ENCODE measurements at regions not wholly inside any gene's neighbourhood (a gene's known extent, or its start where the extent isn't known, plus 50 kb on each side); places are given as distances from the start of the nearest gene placed in this dataset.
"Not testable (repeated sequence)": the region's sequence is repeated elsewhere in the genome, so short reads cannot be mapped to it uniquely, and the experiment has no call there.

DNA sequence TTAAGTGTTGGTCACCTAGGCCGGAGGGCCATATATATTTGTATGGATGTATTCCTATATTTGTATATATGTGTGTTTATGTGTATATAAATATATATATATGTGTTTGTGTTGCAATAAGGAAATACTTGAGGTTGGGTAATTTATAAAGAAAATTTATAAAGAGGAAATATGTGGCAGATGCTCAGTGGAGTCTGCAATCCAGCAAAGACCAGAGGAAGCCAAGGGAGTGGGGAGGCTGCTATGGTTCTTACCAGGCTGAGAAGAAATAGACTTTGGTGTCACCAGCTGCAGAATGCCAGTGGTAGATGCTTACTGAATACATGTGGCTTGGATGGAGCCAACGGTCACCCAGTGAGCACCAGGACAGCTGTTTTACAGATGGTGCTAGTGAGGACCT lies 97.4 kb upstream of the ELOVL5 start:
- FAIRE-seq = no peak

DNA sequence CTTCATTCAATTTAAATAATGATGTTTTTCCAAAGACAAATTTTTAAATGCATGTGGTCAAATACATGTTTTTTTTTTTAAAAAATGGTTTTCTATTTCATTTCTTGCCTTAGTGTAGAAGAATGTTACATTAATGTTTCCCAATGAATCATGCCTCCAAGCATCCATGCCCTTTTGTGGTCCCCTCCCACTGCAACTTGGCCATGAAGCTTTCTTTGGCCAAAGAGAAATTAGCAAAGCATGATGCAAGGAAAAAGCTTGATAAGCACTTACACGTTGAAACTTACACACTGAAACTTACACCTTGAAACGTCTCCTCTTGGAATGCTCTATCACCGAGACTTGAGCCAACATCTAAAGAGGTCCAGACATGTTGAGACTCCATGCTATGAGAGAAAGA lies 93.0 kb upstream of the ELOVL5 start:
- no peak for FAIRE-seq

DNA sequence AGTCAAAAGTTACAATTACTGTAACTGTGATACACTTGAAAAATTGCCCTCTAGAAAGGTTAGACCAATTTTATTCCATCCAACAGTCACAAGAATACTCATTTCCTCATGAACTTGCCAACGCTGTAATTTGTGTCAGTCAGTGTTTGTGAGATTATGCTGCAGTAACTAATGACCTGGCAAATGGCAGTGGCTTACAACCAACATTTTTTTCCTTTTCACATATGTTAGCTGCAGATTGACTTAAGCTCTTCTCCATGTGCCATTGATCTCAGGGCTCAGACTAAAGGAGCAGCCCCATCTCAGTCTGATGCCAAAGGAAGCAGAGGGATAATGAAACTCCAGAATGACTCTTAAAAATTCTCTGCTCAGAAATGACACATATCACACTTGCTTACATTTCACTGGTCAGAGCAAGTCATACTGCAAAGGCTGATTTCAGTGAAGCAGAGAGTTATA lies 92.3 kb upstream of the ELOVL5 start:
- FAIRE-seq = no peak

DNA sequence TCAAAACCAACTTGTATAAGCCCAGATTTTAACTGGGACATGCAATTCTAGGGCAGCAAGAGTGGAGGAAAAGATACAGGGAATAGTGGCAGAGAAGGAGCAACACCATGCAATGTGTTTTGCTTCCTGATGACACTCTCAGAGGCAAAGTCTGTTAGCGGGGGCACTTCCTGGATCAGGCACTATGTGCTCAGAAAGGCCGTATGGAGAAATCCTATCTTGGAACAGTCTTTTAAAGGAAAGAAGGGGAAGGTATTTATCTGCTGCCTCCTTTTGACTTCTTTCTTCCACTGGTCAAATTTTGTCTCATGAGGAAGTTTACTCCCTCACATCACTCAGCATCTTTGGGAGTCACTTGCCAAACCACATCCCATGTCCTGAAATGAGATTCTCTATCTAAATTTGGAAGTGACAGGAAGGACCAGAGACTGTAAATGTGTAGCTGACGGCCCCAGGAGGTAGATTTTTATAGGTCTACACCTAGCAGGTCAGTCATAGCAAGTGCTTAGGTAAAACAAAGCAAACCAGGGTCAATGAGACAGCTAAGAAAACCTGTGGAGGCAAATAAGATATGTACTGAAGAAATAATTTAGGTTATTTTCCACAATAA lies 91.7 kb upstream of the ELOVL5 start:
- FAIRE-seq = no peak

DNA sequence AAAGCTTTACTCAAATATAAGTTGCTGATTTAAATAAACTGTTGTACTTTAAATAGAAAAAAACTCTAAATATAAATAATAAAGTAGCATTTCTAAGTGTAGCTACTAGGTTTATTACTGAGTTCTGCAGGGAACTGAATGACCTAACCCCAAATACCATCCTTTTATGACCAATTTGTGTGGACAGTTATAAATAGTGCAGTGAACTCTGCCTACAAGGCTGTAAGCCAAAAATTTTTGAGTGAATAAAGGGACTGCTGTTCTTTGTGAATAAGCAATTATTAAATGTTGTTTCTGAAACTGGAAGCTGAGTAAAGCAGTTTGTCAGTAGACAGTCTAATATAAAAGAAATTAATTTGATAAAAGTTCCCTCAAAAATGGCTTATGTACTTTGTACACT lies 90.8 kb upstream of the ELOVL5 start:
- FAIRE-seq = peak; percentile 95

DNA sequence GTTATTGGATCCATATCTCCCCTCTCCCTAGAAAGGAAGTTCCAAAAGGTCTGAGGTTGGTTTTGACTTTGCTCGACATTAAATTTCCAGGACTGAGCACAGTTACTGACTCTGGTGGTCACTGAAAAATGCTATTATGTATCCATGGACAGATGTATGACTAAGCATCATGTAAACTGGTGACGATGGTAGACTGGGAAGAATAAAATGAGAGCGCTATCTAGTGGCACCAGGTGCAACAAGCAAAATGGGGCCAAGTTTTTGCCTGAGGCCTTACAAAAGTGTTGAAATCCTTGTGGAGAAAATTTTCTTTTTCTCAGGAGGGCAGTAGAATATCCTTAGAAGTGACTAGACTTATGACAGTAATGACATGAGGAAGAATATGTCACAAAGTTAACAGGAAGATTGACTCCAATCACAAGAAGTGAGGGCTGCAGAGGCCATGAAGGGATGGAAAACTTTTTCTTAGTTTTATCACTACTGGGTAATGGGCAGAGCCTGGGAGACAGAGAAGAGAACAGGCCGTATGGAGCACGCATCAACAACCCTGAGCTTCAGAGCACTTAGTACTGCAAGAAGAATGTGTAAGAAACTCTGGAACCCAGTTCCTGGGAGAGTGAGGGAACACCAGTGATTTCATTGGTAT lies 88.9 kb upstream of the ELOVL5 start:
- FAIRE-seq = no peak

DNA sequence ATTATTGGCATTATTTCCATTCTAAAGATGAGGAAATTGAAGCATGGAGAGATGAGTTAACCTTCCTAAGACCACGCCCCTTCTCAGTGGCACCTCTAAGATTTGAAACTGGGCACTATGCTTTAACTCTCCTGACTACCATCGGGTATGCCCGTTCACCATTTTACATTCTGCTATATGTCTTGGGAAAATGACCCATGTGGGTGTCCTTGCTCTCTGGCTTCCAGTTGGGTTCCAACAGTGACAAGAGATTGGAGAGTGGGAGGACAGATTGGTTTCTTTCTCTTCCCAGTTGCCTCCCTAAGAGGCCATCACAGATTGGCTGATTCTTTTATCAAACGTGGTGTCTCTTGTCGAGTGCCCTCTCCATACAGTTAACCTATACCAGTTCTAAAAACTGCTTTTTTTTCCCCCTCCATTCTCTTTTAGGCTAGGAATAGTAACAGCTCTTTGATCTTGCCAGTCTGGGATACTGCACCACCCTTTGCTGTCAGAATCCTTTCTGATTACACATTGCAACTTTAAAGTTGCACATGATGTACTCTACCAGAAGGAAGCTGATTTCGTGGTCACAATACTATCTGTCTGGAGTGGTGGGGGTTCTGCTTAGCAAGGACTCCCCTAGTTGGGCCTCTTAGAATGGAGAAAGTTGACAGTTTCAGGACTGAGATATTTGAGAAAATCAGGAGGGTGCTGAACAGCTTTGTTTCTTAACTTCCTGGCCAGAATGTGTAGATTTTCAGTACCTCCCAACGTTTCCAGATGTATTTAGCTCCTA lies 88.0 kb upstream of the ELOVL5 start:
- FAIRE-seq = no peak

DNA sequence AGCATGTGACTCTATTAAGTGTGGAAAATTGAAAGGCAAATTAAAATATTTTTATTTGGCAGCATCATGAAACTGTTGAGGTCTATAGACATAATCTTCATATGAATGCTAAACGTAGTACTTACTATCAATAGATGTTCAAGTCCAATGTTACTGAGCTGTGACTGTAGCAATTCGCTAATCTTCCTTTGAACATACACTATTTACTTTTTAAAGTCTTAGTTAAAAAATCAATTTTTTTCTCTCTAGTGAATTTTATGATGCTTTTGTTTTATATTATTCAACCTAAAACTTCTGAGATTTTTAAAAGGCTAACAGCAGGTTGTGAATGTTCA lies 85.2 kb upstream of the ELOVL5 start:
- no peak for FAIRE-seq

DNA sequence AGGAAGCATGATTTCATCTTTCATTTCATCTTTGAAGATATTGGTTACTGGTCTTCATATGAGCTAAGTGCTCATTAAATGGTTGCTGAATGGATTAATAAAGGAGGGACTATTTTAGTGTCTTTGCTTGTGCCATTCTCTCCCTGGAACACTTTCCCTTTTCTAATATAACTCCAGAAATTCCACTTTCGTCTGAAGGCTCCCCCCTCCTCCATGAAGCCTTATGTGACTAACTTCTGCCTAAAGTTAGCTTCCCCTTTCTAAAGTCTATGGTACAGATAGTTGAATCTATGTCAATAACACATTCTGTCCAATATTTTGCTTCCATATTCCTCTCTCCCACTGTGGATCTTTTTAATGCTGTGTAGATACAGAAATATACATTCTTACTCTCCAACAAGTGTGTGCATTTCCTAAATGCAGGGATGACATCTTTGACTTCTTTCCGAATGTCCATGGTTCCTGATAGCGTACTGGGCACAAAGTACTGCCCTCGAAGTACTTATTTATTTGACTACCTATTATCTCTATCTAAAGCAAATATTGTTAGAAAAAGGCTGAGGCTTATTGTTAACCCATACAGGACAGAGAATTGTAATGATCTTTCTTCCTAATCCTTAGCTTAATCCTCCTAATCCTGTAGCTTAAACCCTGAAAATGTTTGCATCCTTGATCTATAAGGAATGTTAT lies 84.7 kb upstream of the ELOVL5 start:
- no peak for FAIRE-seq

DNA sequence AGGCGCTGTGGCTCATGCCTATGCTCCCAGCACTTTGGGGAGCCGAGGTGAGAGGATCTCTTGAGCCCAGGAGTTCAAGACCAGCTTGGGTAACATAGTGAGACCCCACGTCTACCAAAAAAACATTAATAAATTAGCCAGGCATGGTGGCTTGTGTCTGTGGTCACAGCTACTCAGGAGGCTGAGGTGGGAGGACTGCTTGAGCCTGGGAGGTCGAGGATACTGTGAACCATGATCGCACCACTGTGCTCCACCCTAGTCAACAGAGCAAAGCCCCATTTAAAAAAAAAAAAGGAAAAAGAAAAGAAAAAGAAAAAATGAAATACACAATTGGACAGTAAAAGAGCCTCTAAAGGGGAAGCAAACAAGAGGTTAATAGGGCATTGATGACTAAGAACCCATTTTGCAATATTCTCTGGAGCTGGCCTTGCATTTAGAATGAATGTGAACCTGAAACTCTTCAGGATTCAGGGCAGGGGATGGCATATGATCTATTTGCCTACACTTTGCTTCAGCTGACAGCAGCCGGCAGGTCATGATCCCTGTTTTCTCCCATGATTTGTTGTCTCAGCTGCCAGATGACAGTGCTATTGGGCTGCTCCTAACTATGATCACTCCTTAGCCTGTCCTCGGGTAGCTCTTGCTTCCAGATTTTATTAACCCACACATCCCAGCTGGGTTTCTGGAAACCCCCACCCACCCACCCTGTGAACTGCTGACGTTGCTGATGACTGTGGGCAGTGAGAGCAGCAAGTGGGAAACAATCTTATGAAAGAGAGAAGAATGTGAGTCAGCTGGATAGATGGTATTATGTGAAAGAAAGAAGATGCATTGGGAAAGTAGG lies 83.8 kb upstream of the ELOVL5 start:
- no peak for FAIRE-seq

DNA sequence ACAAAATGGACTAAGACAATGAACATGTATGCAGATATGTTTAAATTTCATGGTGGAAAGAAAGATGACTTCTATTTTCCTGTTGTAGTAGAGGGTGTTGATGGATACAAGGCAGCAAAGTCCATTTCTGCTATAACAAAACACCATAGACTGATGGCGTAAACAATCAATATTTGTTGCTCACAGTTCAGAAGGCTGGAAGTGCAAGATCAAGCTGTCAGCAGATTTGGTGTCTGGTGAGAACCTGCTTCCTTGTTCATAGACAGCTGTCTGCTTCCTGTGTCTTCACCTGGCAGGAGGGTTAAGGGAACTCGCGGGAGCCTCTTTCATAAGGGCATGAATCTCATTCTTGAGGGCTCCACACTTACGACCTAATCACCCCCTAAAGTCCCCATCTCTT lies 83.0 kb upstream of the ELOVL5 start:
- no peak for FAIRE-seq

DNA sequence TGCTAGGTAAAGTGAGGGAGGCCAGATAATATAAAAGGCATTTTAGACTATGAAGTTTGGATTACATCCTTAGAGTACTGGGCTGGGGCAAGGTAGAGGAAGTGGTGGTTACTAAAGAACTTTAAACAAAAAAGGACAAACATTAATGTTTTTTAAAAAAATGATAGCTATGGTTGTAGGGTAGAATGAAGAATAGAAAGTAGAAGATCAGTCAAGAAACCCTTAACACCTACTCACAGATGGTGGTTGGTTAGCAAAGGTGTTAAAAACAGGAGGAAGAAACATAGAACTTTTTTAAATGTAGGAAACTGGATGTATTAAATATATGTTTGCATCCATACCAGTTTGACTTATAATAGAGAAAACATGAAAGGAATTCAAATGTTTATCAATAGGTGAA lies 80.7 kb upstream of the ELOVL5 start:
- no peak for FAIRE-seq

DNA sequence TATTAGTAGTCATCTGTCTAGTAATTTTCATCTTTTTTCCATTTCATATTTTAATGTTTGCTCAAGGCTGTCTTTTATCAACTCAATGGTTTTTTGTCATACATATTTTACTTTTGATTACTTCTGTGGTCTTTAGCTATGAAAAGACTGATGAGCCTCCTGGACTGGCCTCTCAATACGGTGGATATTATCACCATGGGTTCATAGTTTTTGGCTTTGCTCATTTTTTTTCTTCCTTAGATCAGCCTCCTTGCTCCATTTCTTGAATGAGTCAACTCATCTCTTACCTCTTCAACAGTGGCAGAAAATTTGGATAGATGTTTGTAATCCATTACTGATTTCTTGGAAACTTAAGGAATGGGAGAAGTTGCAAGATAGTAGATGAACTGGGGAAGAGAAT lies 80.1 kb upstream of the ELOVL5 start:
- no peak for FAIRE-seq

DNA sequence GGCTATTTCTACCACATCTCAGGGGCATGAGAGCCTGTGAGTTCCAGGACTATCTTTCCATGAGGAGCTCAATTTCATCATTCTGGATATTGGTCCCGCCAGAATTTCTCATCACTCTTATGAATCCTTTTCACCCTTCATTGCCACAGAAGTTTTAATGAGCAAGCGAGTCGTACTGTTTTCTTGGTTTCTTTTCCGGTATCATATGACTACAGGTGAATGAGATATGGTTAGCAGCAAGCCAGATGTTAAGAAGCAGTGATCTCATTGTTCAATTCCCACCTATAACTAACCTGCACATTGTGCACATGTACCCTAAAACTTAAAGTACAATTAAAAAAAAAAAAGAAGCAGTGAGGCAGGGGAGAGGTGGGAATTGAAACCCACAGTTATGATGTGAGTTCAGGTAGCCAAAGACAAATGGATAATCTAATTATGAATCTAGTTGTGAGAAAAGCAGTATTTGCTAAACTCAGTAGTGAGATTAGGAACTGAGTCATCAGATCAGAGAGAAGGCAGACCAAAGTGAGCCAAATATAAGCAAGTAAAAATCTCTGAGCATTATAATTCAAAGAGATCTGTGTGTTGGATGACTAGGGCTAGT lies 78.0 kb upstream of the ELOVL5 start:
- no peak for FAIRE-seq

DNA sequence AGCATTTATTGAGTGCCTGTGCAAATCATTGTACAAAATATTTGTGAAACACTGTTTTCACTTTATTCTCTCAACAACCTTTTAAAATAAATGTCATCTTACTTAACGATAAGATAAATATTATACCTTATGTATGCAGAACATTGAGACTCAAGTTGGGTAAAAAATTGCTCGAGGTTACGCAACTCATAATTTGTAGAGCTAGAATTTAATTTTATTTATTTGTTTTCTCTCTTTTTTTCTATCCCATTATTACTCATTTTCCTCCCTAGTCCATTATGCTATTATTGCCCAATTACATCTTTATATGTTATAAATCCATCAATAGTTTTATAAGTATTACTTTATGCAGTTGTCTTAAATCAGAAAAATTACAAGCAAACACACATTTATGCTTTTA lies 77.4 kb upstream of the ELOVL5 start:
- FAIRE-seq = no peak

DNA sequence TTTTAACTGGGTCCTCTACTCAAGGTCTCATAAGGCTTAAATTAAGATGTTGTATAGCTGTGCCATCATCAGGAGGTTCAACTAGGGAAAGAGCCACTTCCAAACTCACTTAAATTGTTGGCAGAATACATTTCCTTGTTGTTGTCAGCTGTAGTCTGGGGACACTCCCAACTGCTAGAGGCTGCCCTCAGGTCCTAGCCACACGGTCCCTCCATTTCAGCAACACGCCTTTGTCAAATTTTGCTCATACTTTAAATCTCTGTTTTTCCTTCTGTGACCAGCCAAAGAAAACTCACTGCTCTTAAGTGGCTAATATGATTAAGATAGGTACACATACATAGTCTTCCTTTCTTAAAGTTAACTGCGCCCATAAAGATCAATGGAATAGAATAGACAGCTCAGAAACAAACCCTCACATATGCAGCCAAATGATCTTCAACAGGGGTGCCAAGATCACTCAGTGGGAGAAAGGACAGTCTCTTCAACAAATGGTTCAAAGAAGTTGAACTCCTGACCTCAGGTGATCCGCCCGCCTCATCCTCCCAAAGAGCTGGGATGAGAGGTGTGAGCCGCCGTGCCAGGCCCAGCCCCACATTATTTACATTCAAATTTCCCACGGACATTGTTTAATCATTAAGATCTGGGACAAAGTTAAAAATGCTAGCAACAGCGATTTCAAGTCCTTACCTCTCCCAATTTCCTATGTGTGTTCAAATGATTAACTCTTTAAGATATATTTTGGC lies 76.4 kb upstream of the ELOVL5 start:
- FAIRE-seq = no peak

DNA sequence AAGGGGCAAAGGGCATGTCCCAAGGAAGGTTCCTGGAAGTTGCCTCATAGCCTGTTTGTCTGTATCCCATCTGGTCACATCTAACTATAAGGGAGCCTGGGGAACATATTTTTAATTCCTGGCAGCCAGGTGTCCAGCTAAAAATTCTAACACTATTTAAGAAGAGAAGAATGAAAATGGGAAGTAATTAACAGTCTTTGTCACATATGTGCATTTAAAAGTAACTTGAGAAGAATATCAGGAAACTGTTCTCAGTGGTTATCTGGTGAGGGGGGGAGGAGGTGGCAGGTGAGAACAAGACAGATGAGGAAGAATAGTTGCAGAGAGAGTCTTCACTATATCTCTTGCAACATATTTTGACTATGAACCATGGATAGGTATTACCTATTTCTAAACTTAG lies 75.5 kb upstream of the ELOVL5 start:
- no peak for FAIRE-seq

DNA sequence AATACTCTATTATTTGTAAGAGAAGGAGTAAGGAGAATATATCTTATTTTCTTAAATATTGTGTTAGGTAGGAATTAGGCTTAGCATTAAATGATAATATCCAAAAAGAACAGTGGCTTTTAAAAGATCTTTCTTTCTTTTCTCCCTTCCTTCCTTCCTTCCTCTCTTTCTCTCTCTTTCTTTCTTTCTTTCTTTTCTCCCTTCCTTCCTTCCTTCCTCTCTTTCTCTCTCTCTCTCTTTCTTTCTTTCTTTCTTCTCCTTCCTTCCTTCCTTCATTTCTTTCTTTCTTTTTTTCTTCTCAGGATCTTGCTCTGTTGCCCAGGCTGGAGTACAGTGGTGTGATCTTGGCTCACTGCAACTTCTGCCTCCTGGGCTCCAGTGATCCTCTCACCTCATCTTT lies 74.8 kb upstream of the ELOVL5 start:
- not testable (repeated sequence) for FAIRE-seq

DNA sequence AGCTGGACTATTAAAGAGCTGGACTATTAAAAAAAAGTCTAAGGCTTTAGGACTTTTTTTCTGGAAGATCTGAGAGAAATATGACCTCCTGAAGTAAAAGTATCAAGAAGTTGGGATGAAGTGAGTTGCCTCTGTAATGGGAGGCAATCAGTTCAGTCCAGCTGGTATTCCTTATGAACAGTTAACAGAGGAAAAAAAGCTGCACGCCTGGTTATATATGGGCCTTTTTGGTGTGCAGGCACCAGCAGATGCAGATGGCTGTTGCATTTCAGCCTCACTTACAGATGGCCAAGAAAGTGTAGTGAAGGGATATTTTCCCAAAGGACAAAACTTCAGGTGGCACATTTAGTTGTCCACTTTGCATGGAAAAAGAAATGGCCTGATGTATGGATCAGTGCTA lies 70.3 kb upstream of the ELOVL5 start:
- no peak for FAIRE-seq

DNA sequence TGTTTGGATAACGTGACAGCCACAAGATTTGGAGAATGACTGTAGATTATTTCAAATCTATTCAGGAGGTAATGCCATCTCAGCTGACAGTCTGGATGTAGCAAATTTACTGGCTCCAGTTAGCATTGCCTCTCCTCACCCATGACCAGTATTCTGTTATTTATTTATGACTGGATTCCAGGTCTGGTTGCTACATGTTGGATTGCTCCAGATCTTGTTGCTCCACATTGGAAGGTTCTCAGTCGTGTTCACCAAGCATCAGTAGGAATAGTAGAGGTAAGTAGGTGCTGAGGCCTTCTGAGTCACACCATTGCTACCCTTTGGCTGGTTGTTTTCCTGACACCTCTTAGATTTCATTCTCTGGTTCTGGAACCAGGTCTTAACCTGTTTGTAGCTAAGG lies 69.5 kb upstream of the ELOVL5 start:
- FAIRE-seq = no peak

DNA sequence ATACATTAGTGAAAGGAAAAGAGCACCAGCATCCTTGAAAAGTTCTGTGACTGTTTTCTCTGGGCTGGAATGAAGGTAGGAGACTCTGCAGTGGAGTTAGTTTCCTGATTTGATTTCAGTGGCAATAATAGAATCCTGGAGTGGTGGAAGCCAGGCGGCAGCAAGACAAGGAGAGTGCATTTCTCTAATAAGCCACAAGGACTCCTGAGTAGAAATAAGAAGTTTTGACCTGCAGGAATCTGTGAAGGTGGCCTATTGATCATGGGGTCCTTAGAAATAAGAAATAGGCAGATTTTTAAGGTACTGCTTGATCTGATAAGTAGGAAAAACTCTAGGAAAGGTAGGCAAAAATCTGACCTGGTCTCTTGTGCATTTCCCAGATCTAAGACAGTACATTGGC lies 68.4 kb upstream of the ELOVL5 start:
- FAIRE-seq = no peak

DNA sequence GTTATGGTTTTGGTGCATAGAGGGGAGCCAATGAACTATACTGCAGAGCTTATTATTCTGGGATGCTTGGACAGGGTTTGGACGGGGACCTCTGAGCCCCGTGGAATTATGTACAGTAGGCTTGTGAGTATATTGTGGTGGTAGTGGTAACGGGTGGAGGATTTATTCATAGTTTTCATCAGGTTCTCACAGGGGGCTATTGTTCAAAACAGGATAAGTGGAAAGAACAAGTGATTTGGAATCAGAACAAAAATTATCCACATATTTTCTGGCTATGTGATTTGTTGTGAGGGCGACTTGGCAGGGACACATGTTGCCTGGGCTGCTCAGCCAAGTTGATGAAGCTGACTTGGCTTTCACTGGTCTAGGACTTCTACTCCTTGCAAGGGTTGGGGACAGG lies 64.6 kb upstream of the ELOVL5 start:
- FAIRE-seq = no peak

All from endometrium (tissue), 2 donors.